Transverse colon (tissue), 4 donors: ENCODE measurements at regions not wholly inside any gene's neighbourhood (a gene's known extent, or its start where the extent isn't known, plus 50 kb on each side); places are given as distances from the start of the nearest gene placed in this dataset.

ENCODE experiments used
- CTCF ChIP-seq, 5 experiments: fragments of 200-600 bp in 3 of 5; fragments of 450-650 bp in 2 of 5; sonication (generic) in 3 of 5; IDR thresholded peaks; 1 replicate in 2 of 5; 2 replicates in 3 of 5; pipeline ENCODE4 v1.5.1; 2016 to 2017; ENCODE audit warnings: antibody characterized with exemption in 5 of 5, inconsistent platforms in 3 of 5, mild to moderate bottlenecking in 2 of 5, moderate library complexity in 1 of 5
- EP300 ChIP-seq: sonication (generic); formaldehyde crosslinking; IDR thresholded peaks from one replicate; pipeline ENCODE4 v1.6.1; 2017; ENCODE audit warnings: antibody characterized with exemption, low read depth
- POLR2A ChIP-seq: fragments of 450-650 bp; IDR thresholded peaks from one replicate; pipeline ENCODE4 v1.6.1; 2016; ENCODE audit warnings: antibody characterized with exemption, mild to moderate bottlenecking, moderate library complexity
- POLR2AphosphoS5 ChIP-seq, 3 donors: sonication (generic); formaldehyde crosslinking; IDR thresholded peaks; one replicate each; pipeline ENCODE4 v1.6.1; 2016; ENCODE audit warnings: antibody characterized with exemption in 3 of 3

GRCh38 chrX:69072486-69073006 lies 92.7 kb downstream of the PJA1 start:
- TF ChIP-seq POLR2A: no peak
- no peak for TF ChIP-seq POLR2AphosphoS5 (IDR thresholded peaks at IDR 0.05)
- TF ChIP-seq CTCF (IDR thresholded peaks at IDR 0.05): no peak
- TF ChIP-seq EP300: no peak
